Mammary epithelial cell (primary cell): ENCODE measurements at regions not wholly inside any gene's neighbourhood (a gene's known extent, or its start where the extent isn't known, plus 50 kb on each side); places are given as distances from the start of the nearest gene placed in this dataset.

Experiments used
- CTCF ChIP-seq, 2 donors: IDR thresholded peaks in 1 of 2; conservative IDR thresholded peaks in 1 of 2; 2 replicates each; pipeline ENCODE4 v1.5.1; 2011 to 2012; ENCODE audit warnings: inconsistent platforms in 2 of 2, low read length in 2 of 2, mild to moderate bottlenecking in 2 of 2, control low read depth in 1 of 2, low read depth in 1 of 2; ENCODE audit not compliant: insufficient read depth in 1 of 2; ENCODE audit errors: extremely low read depth in 1 of 2
- EZH2 ChIP-seq: IDR thresholded peaks from 2 replicates; pipeline ENCODE4 v1.6.1; 2012; ENCODE audit warnings: low read length, inconsistent platforms, borderline replicate concordance

GRCh38 chr1:110262296-110262695 is 52.2 kb downstream of the KCNC4 start:
- no peak for TF ChIP-seq CTCF (conservative IDR thresholded peaks at IDR 0.05 in 1 of 2, IDR thresholded peaks at IDR 0.05 in 1 of 2; ENCODE audit: extremely low read depth in 1 of 2, insufficient read depth in 1 of 2, low read depth in 1 of 2, low read length in 2 of 2)
- TF ChIP-seq EZH2, result no peak
